Caco-2 (cell line): ENCODE measurements at regions not wholly inside any gene's neighbourhood (a gene's known extent, or its start where the extent isn't known, plus 50 kb on each side); places are given as distances from the start of the nearest gene placed in this dataset.
A peak's percentile ranks its signal among the peaks of the same experiment; 100 is the strongest.

Experiments
- BruUV-seq: library from RNA; stranded (reverse); fragments of 400-500 nt; replicated peaks from 2 replicates; lab custom pipeline; 2021; lab: Mats Ljungman, UMichigan
- CTCF ChIA-PET: fragments of 300-600 bp; sonication (Branson Sonifier 250); formaldehyde crosslinking; loops from one replicate; lab custom pipeline; 2022; ENCODE audit warnings: antibody characterized with exemption; lab: Charles Lee
- POLR2A ChIA-PET: fragments of 300-600 bp; sonication (Branson Sonifier 250); formaldehyde crosslinking; loops from one replicate; lab custom pipeline; 2022; ENCODE audit warnings: antibody characterized with exemption; lab: Charles Lee
- DNase-seq, 2 experiments: peaks; one replicate each; pipeline versions ENCODE4 v3.0.0 to v3.0.0-alpha.2; 2020 to 2022
- H3K27me3 ChIP-seq: replicated peaks from 2 replicates; pipeline ENCODE4 v1.6.0; 2011; ENCODE audit warnings: low read length; ENCODE audit not compliant: control insufficient read depth, insufficient read depth
- H3K36me3 ChIP-seq: 2 replicates; pipeline ENCODE4 v1.5.1; 2011; ENCODE audit warnings: low read length; ENCODE audit not compliant: control insufficient read depth, insufficient read depth
- H3K4me1 ChIP-seq: fragments of 250-450 bp; sonication (Bioruptor Pico); 2 replicates; pipeline ENCODE4 v1.5.1; 2020; ENCODE audit warnings: mild to moderate bottlenecking
- H3K4me3 ChIP-seq: 2 replicates; pipeline ENCODE4 v1.5.1; 2011; ENCODE audit warnings: low read depth, mild to moderate bottlenecking, control low read depth, low read length
- H3K9me3 ChIP-seq: fragments of 250-450 bp; sonication (Bioruptor Pico); 2 replicates; pipeline ENCODE4 v1.5.1; 2020; ENCODE audit warnings: mild to moderate bottlenecking, moderate library complexity
- H3K27ac Mint-ChIP-seq: one replicate; pipeline ENCODE4 v1.8.0; 2022; ENCODE audit warnings: mixed read lengths; ENCODE audit not compliant: unreplicated experiment
- H3K27me3 Mint-ChIP-seq: one replicate; pipeline ENCODE4 v1.8.0; 2022; ENCODE audit warnings: mixed read lengths; ENCODE audit not compliant: insufficient read depth, unreplicated experiment
- H3K36me3 Mint-ChIP-seq: one replicate; pipeline ENCODE4 v1.8.0; 2022; ENCODE audit warnings: mild to moderate bottlenecking, mixed read lengths; ENCODE audit not compliant: insufficient read depth, unreplicated experiment
- H3K4me1 Mint-ChIP-seq: one replicate; pipeline ENCODE4 v1.8.0; 2022; ENCODE audit warnings: low read depth, mixed read lengths; ENCODE audit not compliant: unreplicated experiment
- H3K4me3 Mint-ChIP-seq: one replicate; pipeline ENCODE4 v1.8.0; 2022; ENCODE audit warnings: mild to moderate bottlenecking, moderate library complexity, mixed read lengths; ENCODE audit not compliant: unreplicated experiment
- H3K9me3 Mint-ChIP-seq: one replicate; pipeline ENCODE4 v1.8.0; 2022; ENCODE audit warnings: mixed read lengths; ENCODE audit not compliant: unreplicated experiment
- CTCF ChIP-seq, 2 experiments: fragments of 200-600 bp in 1 of 2; IDR thresholded peaks; 1 replicate in 1 of 2; 2 replicates in 1 of 2; pipeline versions ENCODE4 v1.5.1 to v1.8.0; 2011 to 2022; ENCODE audit warnings: antibody characterized with exemption in 1 of 2, control low read depth in 1 of 2, inconsistent platforms in 1 of 2, low read depth in 1 of 2, low read length in 1 of 2, mild to moderate bottlenecking in 1 of 2, moderate library complexity in 1 of 2; ENCODE audit not compliant: insufficient read depth in 1 of 2, severe bottlenecking in 1 of 2, unreplicated experiment in 1 of 2
- intact Hi-C: fragments of 100-400 bp; cut with micrococcal nuclease; formaldehyde crosslinking; loops from one replicate; pipeline ENCODE4 v1.10.0; 2022; ENCODE audit not compliant: unreplicated experiment

- Mint-ChIP-seq H3K4me3 (no peak overlapping the region), H3K36me3 (no peaks in the 10 kb centered on the region), H3K9me3 (peaks cover 22% of the 10 kb centered on the region), H3K27ac (peak overlapping the region; percentile 16), H3K4me1 (peaks cover 22% of the 10 kb centered on the region), H3K27me3 (no peaks in the 10 kb centered on the region)
- DNase-seq, result no peak
- CTCF ChIA-PET, result no interaction called here
- H3K4me1 ChIP-seq, result peaks cover 35% of the 10 kb centered on the region
- POLR2A ChIA-PET, result no interaction called here
- no peaks in the 10 kb centered on the region for H3K27me3 ChIP-seq
- intact Hi-C loops, result no loop called here
- no peaks in the 10 kb centered on the region for H3K9me3 ChIP-seq
- no TSS peak for BruUV-seq
- no peak overlapping the region for H3K4me3 ChIP-seq
- TF ChIP-seq CTCF (IDR thresholded peaks at IDR 0.05; ENCODE audit: insufficient read depth in 1 of 2, low read depth in 1 of 2, low read length in 1 of 2, severe bottlenecking in 1 of 2, unreplicated experiment in 1 of 2), result no peak
- H3K36me3 ChIP-seq, result no peaks in the 10 kb centered on the region
Measured at GRCh38 chr2:215775106-215775505, 238.2 kb downstream of the MREG start.

GRCh38 chr2:215773728-215774127 is 239.6 kb downstream of the MREG start:
- DNase-seq, result no peak
- H3K27ac Mint-ChIP-seq, result peak overlapping the region; percentile 56

More at GRCh38 chr2:215773728-215774127, 239.6 kb downstream of the MREG start:
- ChIA-PET POLR2A (no interaction called here), CTCF (no interaction called here)
- Histone ChIP-seq H3K4me1 (peaks cover 35% of the 10 kb centered on the region), H3K36me3 (no peaks in the 10 kb centered on the region), H3K4me3 (no peak overlapping the region), H3K9me3 (peaks cover 5% of the 10 kb centered on the region; the same call in 1 of the 2 replicates), H3K27me3 (no peaks in the 10 kb centered on the region)
- H3K9me3 Mint-ChIP-seq, result peaks cover 25% of the 10 kb centered on the region
- H3K27me3 Mint-ChIP-seq, result no peaks in the 10 kb centered on the region
- BruUV-seq, result no TSS peak
- no peak for TF ChIP-seq CTCF (IDR thresholded peaks at IDR 0.05; ENCODE audit: insufficient read depth in 1 of 2, low read depth in 1 of 2, low read length in 1 of 2, severe bottlenecking in 1 of 2, unreplicated experiment in 1 of 2)
- H3K36me3 Mint-ChIP-seq, result no peaks in the 10 kb centered on the region
- peaks cover 32% of the 10 kb centered on the region for H3K4me1 Mint-ChIP-seq
- no peak overlapping the region for H3K4me3 Mint-ChIP-seq
- intact Hi-C loops, result loop anchor here (2.0 to 5.0 kb wide), 2 partner anchors 57 to 156 kb away; no protein-coding TSS in a partner anchor
